Activated CD8-positive, alpha-beta memory T cell treated with anti-CD3 and anti-CD28 coated beads, Interleukin-2, amount 50 U/mL, for 1 hour (primary cell): ENCODE measurements at regions not wholly inside any gene's neighbourhood (a gene's known extent, or its start where the extent isn't known, plus 50 kb on each side); places are given as distances from the start of the nearest gene placed in this dataset.

Experiments
- DNase-seq: peaks from one replicate; pipeline ENCODE4 v3.0.0-alpha.2; 2020; ENCODE audit errors: extremely low read depth

- DNase-seq = no peak
These were observed 127.3 kb downstream of the SYF2 start for GRCh38 chr1:25104932-25105561.

GRCh38 chr1:25103164-25103795 is 129.0 kb downstream of the SYF2 start:
- DNase-seq = no peak

- DNase-seq = no peak
These were observed 132.0 kb downstream of the SYF2 start for GRCh38 chr1:25100151-25100833.

GRCh38 chr1:25099343-25099951 is 132.9 kb downstream of the SYF2 start:
- no peak for DNase-seq

GRCh38 chr1:25098717-25099116 is 133.6 kb downstream of the SYF2 start:
- DNase-seq = no peak

GRCh38 chr1:25096307-25097150 is 135.8 kb downstream of the SYF2 start:
- no peak for DNase-seq

- DNase-seq = no peak
These were observed 136.6 kb downstream of the SYF2 start for GRCh38 chr1:25095635-25096200.

- DNase-seq = no peak
These were observed 137.3 kb downstream of the SYF2 start for GRCh38 chr1:25094995-25095394.

- DNase-seq = no peak
These were observed 138.1 kb downstream of the SYF2 start for GRCh38 chr1:25094229-25094628.

- DNase-seq = no peak
These were observed 140.6 kb downstream of the SYF2 start for GRCh38 chr1:25091658-25092057.

GRCh38 chr1:25090707-25091422 is 141.4 kb downstream of the SYF2 start:
- DNase-seq = no peak

GRCh38 chr1:25089772-25090171 is 142.5 kb downstream of the SYF2 start:
- DNase-seq = no peak

- no peak for DNase-seq
These were observed 143.4 kb downstream of the SYF2 start for GRCh38 chr1:25088946-25089345.

GRCh38 chr1:25088180-25088701 is 144.1 kb downstream of the SYF2 start:
- no peak for DNase-seq

GRCh38 chr1:25086518-25087079 is 145.7 kb downstream of the SYF2 start:
- no peak for DNase-seq

GRCh38 chr1:25084407-25084806 is 147.9 kb downstream of the SYF2 start:
- DNase-seq = no peak

GRCh38 chr1:25083481-25084345 is 148.6 kb downstream of the SYF2 start:
- DNase-seq = no peak

GRCh38 chr1:25082995-25083394 is 149.3 kb downstream of the SYF2 start:
- DNase-seq = no peak

- no peak for DNase-seq
These were observed 149.9 kb downstream of the SYF2 start for GRCh38 chr1:25082216-25082899.
